C1 segment of cervical spinal cord (tissue), 14 donors: ENCODE measurements at regions not wholly inside any gene's neighbourhood (a gene's known extent, or its start where the extent isn't known, plus 50 kb on each side); places are given as distances from the start of the nearest gene placed in this dataset.
"Not testable (repeated sequence)": the region's sequence is repeated elsewhere in the genome, so short reads cannot be mapped to it uniquely, and the experiment has no call there.

Source experiments
- DNase-seq, 14 donors: peaks; one replicate each; lab custom pipeline; 2025; lab: John Stamatoyannopoulos, UW

- DNase-seq: no peak
Measured at GRCh38 chr5:124796495-124796894, 50.1 kb upstream of the ZNF608 start.

GRCh38 chr5:124797665-124798087 is 51.2 kb upstream of the ZNF608 start:
- no peak for DNase-seq

- no peak for DNase-seq
Measured at GRCh38 chr5:124798890-124799289, 52.5 kb upstream of the ZNF608 start.

GRCh38 chr5:124801551-124801950 is 55.1 kb upstream of the ZNF608 start:
- peak in 1 of 14 donors; percentile 26 for DNase-seq

GRCh38 chr5:124803617-124804323 is 57.3 kb upstream of the ZNF608 start:
- no peak for DNase-seq

- DNase-seq: no peak
Measured at GRCh38 chr5:124806026-124806372, 59.6 kb upstream of the ZNF608 start.

- DNase-seq: peak in 11 of 14 donors; percentile 0 to 71 (median 6)
Measured at GRCh38 chr5:124806373-124807077, 60.1 kb upstream of the ZNF608 start.

GRCh38 chr5:124808842-124809268 is 62.4 kb upstream of the ZNF608 start:
- no peak for DNase-seq

GRCh38 chr5:124810396-124811006 is 64.1 kb upstream of the ZNF608 start:
- DNase-seq: no peak

- DNase-seq: no peak
Measured at GRCh38 chr5:124812771-124813358, 66.4 kb upstream of the ZNF608 start.

GRCh38 chr5:124816381-124816780 is 69.9 kb upstream of the ZNF608 start:
- DNase-seq: peak in 1 of 14 donors; percentile 2

GRCh38 chr5:124819201-124819600 is 72.8 kb upstream of the ZNF608 start:
- no peak for DNase-seq

GRCh38 chr5:124822647-124823046 is 76.2 kb upstream of the ZNF608 start:
- DNase-seq: no peak

- DNase-seq: peak in 2 of 14 donors; percentile 7 to 28
Measured at GRCh38 chr5:124823380-124823779, 76.9 kb upstream of the ZNF608 start.

- no peak for DNase-seq
Measured at GRCh38 chr5:124824637-124825158, 78.3 kb upstream of the ZNF608 start.

- no peak for DNase-seq
Measured at GRCh38 chr5:124825250-124825982, 79.0 kb upstream of the ZNF608 start.

- no peak for DNase-seq
Measured at GRCh38 chr5:124825983-124826337, 79.5 kb upstream of the ZNF608 start.

GRCh38 chr5:124828731-124829234 is 82.3 kb upstream of the ZNF608 start:
- DNase-seq: no peak

GRCh38 chr5:124831687-124832240 is 85.3 kb upstream of the ZNF608 start:
- no peak for DNase-seq

- no peak for DNase-seq
Measured at GRCh38 chr5:124832510-124832909, 86.1 kb upstream of the ZNF608 start.

- DNase-seq: not testable (repeated sequence)
Measured at GRCh38 chr5:124836314-124836713, 89.9 kb upstream of the ZNF608 start.
